H1 (cell line): ENCODE measurements at regions not wholly inside any gene's neighbourhood (a gene's known extent, or its start where the extent isn't known, plus 50 kb on each side); places are given as distances from the start of the nearest gene placed in this dataset.

Source experiments
- CTCF ChIA-PET: fragments of 300-600 bp; sonication (Branson Sonifier 250); formaldehyde crosslinking; loops from one replicate; lab custom pipeline; 2021; ENCODE audit not compliant: partially characterized antibody; lab: Charles Lee
- POLR2A ChIA-PET: fragments of 300-600 bp; sonication (Branson Sonifier 250); formaldehyde crosslinking; loops from one replicate; lab custom pipeline; 2021; ENCODE audit warnings: inconsistent platforms; ENCODE audit not compliant: partially characterized antibody; lab: Charles Lee
- DNase-seq, 2 experiments: peaks; one replicate each; pipeline versions ENCODE4 v3.0.0 to v3.0.0-alpha.2; 2010 to 2022; ENCODE audit warnings: low spot score in 2 of 2, low read depth in 1 of 2, mixed read lengths in 1 of 2
- FAIRE-seq: peaks from 2 replicates; lab custom pipeline; 2011; peaks lifted over from hg19 to GRCh38; lab: Jason Lieb, UNC
- H2AFZ ChIP-seq: 2 replicates; pipeline ENCODE4 v1.8.1; 2012; ENCODE audit warnings: low read length, inconsistent platforms
- H2AK5ac ChIP-seq: 2 replicates; pipeline ENCODE4 v1.6.1; 2013; ENCODE audit warnings: low read depth, low read length
- H2BK120ac ChIP-seq: replicated peaks from 2 replicates; pipeline ENCODE3; 2013; ENCODE audit warnings: low read depth, low read length, inconsistent platforms
- H2BK12ac ChIP-seq: 2 replicates; pipeline ENCODE4 v1.6.1; 2013; ENCODE audit warnings: low read depth, low read length
- H2BK15ac ChIP-seq: 2 replicates; pipeline ENCODE4 v1.6.1; 2013; ENCODE audit warnings: low read length
- H2BK20ac ChIP-seq: 2 replicates; pipeline ENCODE4 v1.6.1; 2013; ENCODE audit warnings: low read length
- H2BK5ac ChIP-seq: 2 replicates; pipeline ENCODE4 v1.6.1; 2013; ENCODE audit warnings: low read depth, low read length
- H3K14ac ChIP-seq: 2 replicates; pipeline ENCODE4 v1.6.1; 2013; ENCODE audit warnings: inconsistent platforms; ENCODE audit not compliant: insufficient read length
- H3K18ac ChIP-seq: 2 replicates; pipeline ENCODE4 v1.6.1; 2013; ENCODE audit warnings: low read length; ENCODE audit errors: extremely low read depth
- H3K23ac ChIP-seq: 2 replicates; pipeline ENCODE4 v1.6.1; 2013; ENCODE audit warnings: inconsistent platforms; ENCODE audit not compliant: insufficient read length
- H3K23me2 ChIP-seq: 2 replicates; pipeline ENCODE4 v1.6.1; 2013; ENCODE audit warnings: low read depth, low read length
- H3K27ac ChIP-seq: 2 replicates; pipeline ENCODE4 v1.6.1; 2011; ENCODE audit warnings: low read depth, low read length, inconsistent platforms
- H3K27me3 ChIP-seq, 4 experiments: replicated peaks in 1 of 4; 1 replicate in 1 of 4; 2 replicates in 3 of 4; pipeline versions ENCODE4 v1.6.1 to v1.8.1; 2011 to 2013; ENCODE audit warnings: low read length in 3 of 4, mild to moderate bottlenecking in 3 of 4, inconsistent platforms in 2 of 4, mixed read lengths in 2 of 4, moderate library complexity in 1 of 4; ENCODE audit not compliant: control insufficient read depth in 3 of 4, insufficient read depth in 3 of 4; ENCODE audit errors: extremely low read depth in 1 of 4
- H3K36me3 ChIP-seq, 4 experiments: 2 replicates each; pipeline versions ENCODE4 v1.6.1 to v1.8.1; 2011 to 2013; ENCODE audit warnings: mild to moderate bottlenecking in 4 of 4, low read length in 3 of 4, moderate library complexity in 2 of 4, control low read depth in 1 of 4, inconsistent platforms in 1 of 4; ENCODE audit not compliant: insufficient read depth in 4 of 4, control insufficient read depth in 2 of 4
- H3K4ac ChIP-seq: replicated peaks from 2 replicates; pipeline ENCODE3; 2013; ENCODE audit warnings: low read length, low read depth, mixed read lengths, inconsistent platforms; ENCODE audit not compliant: insufficient read length
- H3K4me1 ChIP-seq, 4 experiments: replicated peaks in 1 of 4; 1 replicate in 1 of 4; 2 replicates in 3 of 4; pipeline versions ENCODE4 v1.6.1 to v1.8.1; 2011 to 2013; ENCODE audit warnings: low read length in 3 of 4, inconsistent platforms in 2 of 4, mixed read lengths in 1 of 4; ENCODE audit not compliant: insufficient read depth in 4 of 4, control insufficient read depth in 3 of 4
- H3K4me2 ChIP-seq, 2 experiments: 2 replicates each; pipeline versions ENCODE4 v1.6.1 to v1.8.1; 2011 to 2013; ENCODE audit warnings: low read depth in 2 of 2, low read length in 2 of 2, control low read depth in 1 of 2, inconsistent platforms in 1 of 2, mild to moderate bottlenecking in 1 of 2; ENCODE audit not compliant: insufficient read depth in 1 of 2
- H3K4me3 ChIP-seq, 4 experiments: fragments of 200-600, 300-600 bp in 1 of 4; sonication (generic), shearing (Covaris generic), sonication (Bioruptor Twin) in 1 of 4; 2 replicates each; pipeline versions ENCODE4 v1.5.1 to v1.8.1; 2011 to 2016; ENCODE audit warnings: low read length in 4 of 4, low read depth in 3 of 4, control low read depth in 2 of 4, inconsistent platforms in 2 of 4, mild to moderate bottlenecking in 2 of 4, mixed read lengths in 1 of 4, moderate library complexity in 1 of 4; ENCODE audit not compliant: insufficient read depth in 2 of 4; ENCODE audit errors: extremely low read depth in 1 of 4
- H3K56ac ChIP-seq: replicated peaks from 2 replicates; pipeline ENCODE3; 2013; ENCODE audit warnings: low read depth, mild to moderate bottlenecking, mixed read lengths, low read length, inconsistent platforms; ENCODE audit not compliant: insufficient read length
- H3K79me1 ChIP-seq: 2 replicates; pipeline ENCODE4 v1.6.1; 2013; ENCODE audit warnings: low read depth, low read length, control low read depth
- H3K79me2 ChIP-seq, 2 experiments: 2 replicates each; pipeline versions ENCODE4 v1.6.1 to v1.8.1; 2012 to 2013; ENCODE audit warnings: low read length in 2 of 2, mild to moderate bottlenecking in 2 of 2, inconsistent platforms in 1 of 2; ENCODE audit not compliant: insufficient read depth in 2 of 2, control insufficient read depth in 1 of 2
- H3K9ac ChIP-seq, 4 experiments: replicated peaks in 1 of 4; 1 replicate in 1 of 4; 2 replicates in 3 of 4; pipeline versions ENCODE4 v1.6.1 to v1.8.1; 2011 to 2013; ENCODE audit warnings: low read depth in 3 of 4, low read length in 3 of 4, control low read depth in 2 of 4, mild to moderate bottlenecking in 2 of 4, moderate library complexity in 2 of 4, inconsistent platforms in 1 of 4; ENCODE audit errors: extremely low read depth in 1 of 4
- H3K9me3 ChIP-seq, 2 experiments: 2 replicates each; pipeline versions ENCODE4 v1.6.1 to v1.8.1; 2012 to 2013; ENCODE audit warnings: mild to moderate bottlenecking in 2 of 2, moderate library complexity in 2 of 2, control low read depth in 1 of 2, inconsistent platforms in 1 of 2, low read depth in 1 of 2, low read length in 1 of 2, mixed read lengths in 1 of 2; ENCODE audit not compliant: insufficient read depth in 2 of 2
- H4K20me1 ChIP-seq, 2 experiments: replicated peaks in 1 of 2; 2 replicates each; pipeline versions ENCODE3 to v1.8.1; 2011 to 2013; ENCODE audit warnings: inconsistent platforms in 2 of 2, low read length in 2 of 2, mild to moderate bottlenecking in 1 of 2; ENCODE audit not compliant: insufficient read depth in 2 of 2, control insufficient read depth in 1 of 2
- H4K5ac ChIP-seq: 2 replicates; pipeline ENCODE4 v1.6.1; 2013; ENCODE audit warnings: low read length, low read depth, mixed read lengths, inconsistent platforms; ENCODE audit not compliant: insufficient read length
- H4K8ac ChIP-seq: 2 replicates; pipeline ENCODE4 v1.8.0; 2013; ENCODE audit warnings: mild to moderate bottlenecking, moderate library complexity, low read length, inconsistent platforms; ENCODE audit not compliant: insufficient read depth; ENCODE audit errors: extremely low read depth
- H4K91ac ChIP-seq: replicated peaks from 2 replicates; pipeline ENCODE3; 2013; ENCODE audit warnings: low read length, mixed read lengths, inconsistent platforms; ENCODE audit not compliant: insufficient read length
- CTBP2 ChIP-seq: IDR thresholded peaks from 2 replicates; pipeline ENCODE4 v1.7.0; 2011; ENCODE audit warnings: borderline replicate concordance, mild to moderate bottlenecking, moderate library complexity, mixed read lengths, low read length; ENCODE audit not compliant: insufficient read depth, insufficient read length
- CTCF ChIP-seq, 3 experiments: IDR thresholded peaks; 1 replicate in 2 of 3; 2 replicates in 1 of 3; pipeline versions ENCODE4 v1.5.1 to v1.6.1; 2011; ENCODE audit warnings: low read length in 3 of 3, mild to moderate bottlenecking in 3 of 3, inconsistent platforms in 2 of 3, low read depth in 1 of 3, moderate library complexity in 1 of 3; ENCODE audit not compliant: insufficient read depth in 1 of 3; ENCODE audit errors: control extremely low read depth in 1 of 3
- NRF1 ChIP-seq: IDR thresholded peaks from 2 replicates; pipeline ENCODE4 v1.6.1; 2011; ENCODE audit warnings: mild to moderate bottlenecking, low read depth, low read length, improper control_type of control experiment
- SIRT6 ChIP-seq: IDR thresholded peaks from one replicate; pipeline ENCODE4 v1.7.1; 2012; ENCODE audit warnings: low read length, inconsistent platforms
- SRF ChIP-seq: IDR thresholded peaks from 2 replicates; pipeline ENCODE4 v1.6.1; 2011; ENCODE audit warnings: mild to moderate bottlenecking, low read depth, low read length, moderate library complexity
- TCF12 ChIP-seq: IDR thresholded peaks from 2 replicates; pipeline ENCODE4 v1.6.1; 2011; ENCODE audit warnings: low read depth, mild to moderate bottlenecking, low read length
- WGBS, 2 experiments: shearing (Covaris generic) in 1 of 2; methylation state at CpG; one replicate each; pipeline versions ENCODE4 v1.1.6 to v1.1.7; 2013 to 2015; ENCODE audit warnings: low lambda C conversion rate in 2 of 2, mixed read lengths in 2 of 2, inconsistent platforms in 1 of 2, low coverage in 1 of 2, missing lambda C conversion rate in 1 of 2; ENCODE audit not compliant: insufficient replicate concordance in 2 of 2, insufficient coverage in 1 of 2, insufficient read length in 1 of 2; ENCODE audit errors: extremely low coverage in 1 of 2, missing lambda C conversion rate in 1 of 2; 5-methylcytosine and 5-hydroxymethylcytosine counted together

GRCh38 chr22:47381240-47381639 lies 618.8 kb downstream of the TBC1D22A start:
- DNase-seq (no peak), FAIRE-seq (no peak)
- H3K4me2 ChIP-seq = no peak overlapping the region
- no peak overlapping the region for H2BK20ac ChIP-seq
- peaks cover 73 to 92% of the 10 kb centered on the region in 2 experiments for H3K9me3 ChIP-seq
- H3K79me2 ChIP-seq = no peaks in the 10 kb centered on the region
- H3K23me2 ChIP-seq = no peaks in the 10 kb centered on the region
- H2BK120ac ChIP-seq = no peak overlapping the region
- H3K23ac ChIP-seq = no peak overlapping the region
- no peak overlapping the region for H2BK15ac ChIP-seq
- no peak overlapping the region for H3K18ac ChIP-seq
- H3K56ac ChIP-seq = no peak overlapping the region
- no peak overlapping the region for H3K27ac ChIP-seq
- H2AK5ac ChIP-seq = no peak overlapping the region
- CTCF ChIA-PET = no interaction called here
- H2BK12ac ChIP-seq = no peak overlapping the region
- H3K14ac ChIP-seq = no peak overlapping the region
- no peak overlapping the region for H3K4ac ChIP-seq
- H3K9ac ChIP-seq = no peak overlapping the region
- H4K5ac ChIP-seq = no peak overlapping the region
- H4K20me1 ChIP-seq = no peaks in the 10 kb centered on the region
- no peaks in the 10 kb centered on the region for H3K79me1 ChIP-seq
- no peaks in the 10 kb centered on the region for H3K36me3 ChIP-seq
- no peaks in the 10 kb centered on the region for H3K4me1 ChIP-seq
- H3K27me3 ChIP-seq = no peaks in the 10 kb centered on the region
- H2AFZ ChIP-seq = no peak overlapping the region
- TF ChIP-seq CTCF (IDR thresholded peaks at IDR 0.05; ENCODE audit: control extremely low read depth in 1 of 3, insufficient read depth in 1 of 3, low read depth in 1 of 3, low read length in 3 of 3) (no peak), CTBP2 (no peak), SRF (no peak), TCF12 (no peak), SIRT6 (no peak), NRF1 (no peak)
- H2BK5ac ChIP-seq = no peak overlapping the region
- POLR2A ChIA-PET = no interaction called here
- H4K91ac ChIP-seq = no peak overlapping the region
- 84% methylated on average over 9 of the region's 14 CpGs; no CpG with 5 or more reads in 1 of the 2 experiments for WGBS, 2 experiments
- H3K4me3 ChIP-seq = no peak overlapping the region
- no peak overlapping the region for H4K8ac ChIP-seq
